Activated CD8-positive, alpha-beta memory T cell treated with anti-CD3 and anti-CD28 coated beads, Interleukin-2, amount 50 U/mL, for 1 hour (primary cell): ENCODE measurements at regions not wholly inside any gene's neighbourhood (a gene's known extent, or its start where the extent isn't known, plus 50 kb on each side); places are given as distances from the start of the nearest gene placed in this dataset.

Experiments used
- DNase-seq: peaks from one replicate; pipeline ENCODE4 v3.0.0-alpha.2; 2020; ENCODE audit errors: extremely low read depth

DNA sequence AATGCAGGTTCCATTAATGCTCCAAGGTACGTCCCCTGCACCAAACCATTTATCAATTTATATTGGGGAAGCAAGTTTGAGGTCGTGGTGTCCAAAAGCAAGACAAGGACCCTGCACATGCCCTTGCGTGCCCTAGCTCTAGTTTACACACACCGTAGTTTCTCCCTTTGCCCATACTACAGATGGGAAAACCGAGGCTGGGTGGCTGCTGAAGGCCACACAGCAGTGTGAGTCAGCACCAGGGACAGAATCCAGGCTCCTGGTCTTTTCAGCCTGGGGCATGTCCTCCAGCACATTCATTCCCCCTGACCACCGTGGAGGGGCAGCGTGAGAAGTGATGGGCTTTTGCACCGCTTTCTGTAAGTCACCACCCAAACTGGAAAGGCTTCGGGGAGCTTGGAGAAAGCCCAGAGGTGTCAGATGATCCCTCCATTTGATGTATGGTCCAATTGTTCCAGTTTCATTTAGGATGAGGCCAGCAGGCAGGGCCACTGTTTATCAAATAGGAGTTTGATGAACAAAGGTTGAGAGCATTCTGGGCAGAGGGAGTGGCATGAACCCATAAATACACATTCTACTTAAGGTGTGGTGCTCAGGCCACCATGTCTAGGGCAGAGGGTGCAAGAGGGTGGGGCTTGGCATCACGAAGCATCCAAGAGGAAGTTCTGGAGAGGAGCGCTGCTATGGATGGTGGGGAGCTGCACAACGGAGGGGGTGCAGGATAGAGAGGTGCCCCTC is 274.1 kb downstream of the HAUS1 start:
- DNase-seq, result no peak

DNA sequence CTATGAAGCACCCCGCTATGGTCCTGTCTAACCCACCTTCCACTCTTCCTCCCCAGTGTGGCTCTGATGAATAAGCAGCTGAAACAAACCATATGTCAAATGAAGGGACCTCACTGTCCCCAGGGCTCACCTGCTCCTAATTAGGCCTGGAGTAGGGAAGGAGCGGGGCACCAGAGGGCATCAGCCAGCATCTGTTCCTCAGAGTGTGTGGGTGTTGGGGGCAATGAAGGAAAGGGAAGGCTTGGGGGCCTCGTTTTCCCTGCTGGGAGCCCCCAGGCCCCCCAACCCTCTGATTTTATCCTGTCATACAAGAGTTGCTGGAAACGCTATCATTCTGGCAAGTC is 274.7 kb downstream of the HAUS1 start:
- no peak for DNase-seq

DNA sequence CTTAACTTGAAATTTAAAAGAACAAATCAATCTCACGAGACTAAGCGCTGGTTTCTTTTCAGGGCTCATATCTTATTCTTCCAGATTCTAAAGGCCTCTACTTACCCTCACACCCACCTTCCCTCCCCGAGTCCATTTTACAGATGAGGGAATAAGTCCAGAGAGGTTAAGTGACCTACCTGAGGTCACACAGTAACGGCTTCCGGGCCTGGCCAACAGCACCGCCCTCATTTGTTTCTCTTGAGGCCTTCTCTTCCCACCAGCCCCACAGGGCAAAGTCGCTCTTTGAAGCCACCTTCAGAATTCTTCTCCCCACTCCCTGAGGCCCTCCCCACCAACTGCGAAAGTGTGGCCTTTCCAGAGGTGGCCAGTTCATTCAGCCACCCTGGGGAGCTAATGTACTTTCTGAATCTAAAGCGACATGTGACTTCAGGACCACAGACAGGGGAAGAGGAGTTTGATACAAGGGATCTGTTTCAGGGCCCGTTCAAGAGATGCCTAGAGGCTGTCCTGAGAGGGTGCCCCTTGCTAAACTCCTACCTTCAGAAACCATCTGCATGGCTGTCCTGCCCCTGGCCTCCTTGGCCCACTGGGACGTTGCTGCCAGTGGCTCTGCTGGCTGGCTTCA is 275.3 kb downstream of the HAUS1 start:
- no peak for DNase-seq

DNA sequence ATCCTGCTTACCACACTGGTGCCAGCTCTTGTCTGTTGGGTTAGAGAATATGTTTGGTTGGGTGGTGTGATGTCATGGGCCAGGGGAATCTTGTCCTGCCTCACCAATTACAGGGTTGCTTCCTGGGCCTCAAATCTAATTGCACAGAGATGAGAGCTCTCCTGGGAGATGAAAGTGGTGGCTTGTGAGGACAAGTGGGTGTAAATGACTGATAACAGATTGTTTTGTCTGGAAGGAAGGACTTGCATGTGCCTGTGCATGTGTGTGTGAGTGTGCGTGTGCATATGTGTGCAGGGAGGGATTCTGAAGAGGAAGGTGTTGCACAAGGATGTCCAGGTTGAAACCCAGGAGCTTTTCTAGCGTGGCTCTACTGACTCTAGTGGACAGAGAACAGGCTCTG is 271.9 kb downstream of the LOXHD1 start:
- DNase-seq, result no peak

DNA sequence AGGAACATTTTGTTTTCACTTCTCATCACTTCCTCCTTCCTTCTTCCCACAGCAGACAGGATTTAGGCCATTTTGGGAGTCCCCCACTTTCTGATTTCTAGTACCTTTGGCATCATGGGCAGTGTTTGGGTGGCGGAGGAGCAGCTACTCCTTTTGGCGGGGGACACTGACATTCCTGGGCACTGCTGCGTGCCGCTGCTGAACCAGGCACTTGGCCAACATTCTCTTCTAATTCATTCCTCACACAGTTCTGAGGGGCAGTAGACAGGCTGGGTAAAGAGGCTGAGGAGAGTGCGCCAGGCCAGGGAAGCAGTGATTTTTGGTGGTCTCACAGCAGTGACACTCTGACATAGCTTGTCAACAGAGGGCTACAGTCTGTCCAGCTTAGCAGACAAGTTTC is 270.2 kb downstream of the LOXHD1 start:
- DNase-seq, result no peak

DNA sequence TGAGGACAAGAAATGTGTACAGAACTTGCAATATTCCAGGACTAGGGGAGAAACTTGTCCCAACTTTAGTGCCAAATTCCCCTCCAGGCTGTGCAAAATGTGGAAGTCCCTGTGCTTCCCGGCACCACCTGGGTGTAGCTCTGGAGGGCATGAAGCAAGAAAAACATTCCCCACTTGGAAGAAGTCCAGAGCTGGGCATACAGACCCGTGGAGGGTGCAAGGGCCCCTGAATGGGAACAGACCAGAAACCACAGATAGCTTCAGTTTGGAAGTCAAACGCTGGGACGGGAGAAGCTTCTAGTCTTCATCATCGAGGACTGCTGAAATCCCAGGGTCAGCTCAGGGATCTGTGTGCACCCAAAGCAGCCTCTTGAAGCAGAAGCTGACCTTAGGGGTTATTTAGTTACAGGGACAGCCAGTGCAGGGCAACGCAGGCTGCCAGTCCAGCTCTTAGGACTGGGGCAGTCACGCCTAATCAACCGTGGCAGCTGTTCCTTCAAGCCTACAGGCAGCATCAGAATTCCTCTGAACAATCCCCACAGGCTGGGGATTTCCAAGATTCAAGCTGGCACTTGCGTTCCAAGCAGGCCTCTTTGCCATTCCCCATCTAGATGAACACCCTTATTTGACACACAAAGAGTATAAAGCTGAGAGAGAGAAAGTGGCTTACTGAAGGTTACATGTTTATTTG is 269.4 kb downstream of the LOXHD1 start:
- DNase-seq, result no peak

DNA sequence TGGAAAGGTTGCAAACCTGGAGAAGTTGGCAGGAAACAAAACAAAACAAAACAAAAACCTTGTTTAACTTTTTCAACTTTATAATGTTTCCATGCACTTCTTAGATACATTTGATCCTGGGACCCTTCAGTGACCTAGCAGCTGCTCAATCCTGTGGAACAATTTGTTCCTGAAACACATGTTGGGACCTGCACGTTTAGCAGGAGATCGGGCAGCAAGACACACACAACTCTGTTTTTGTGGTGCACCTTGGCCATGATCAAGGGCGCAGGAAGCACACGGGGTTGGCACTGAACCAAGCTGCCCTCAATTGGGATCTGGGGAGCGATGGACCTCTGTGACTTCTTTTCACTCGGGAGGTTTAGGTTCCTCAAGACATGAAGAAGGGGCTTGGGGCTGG is 268.7 kb downstream of the LOXHD1 start:
- DNase-seq, result no peak

DNA sequence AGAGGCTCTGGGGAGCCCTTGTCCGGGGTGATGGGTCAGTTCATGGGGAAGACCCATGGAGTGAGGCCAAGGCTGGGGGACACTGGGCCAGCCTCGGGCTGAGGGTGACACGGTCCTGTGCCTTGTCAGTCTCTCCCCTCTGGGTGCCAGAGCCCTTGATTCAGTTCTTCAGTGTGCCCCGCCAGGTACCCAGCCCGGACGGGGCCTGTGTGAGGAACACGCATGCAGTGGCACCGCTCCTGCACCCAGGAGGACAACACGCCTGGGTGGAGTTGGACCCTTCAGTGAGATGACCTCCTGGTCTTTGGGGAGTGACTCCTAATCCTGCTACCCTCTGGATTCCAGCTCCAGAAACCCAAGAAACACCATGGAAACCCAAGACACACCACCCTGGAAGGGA is 264.4 kb downstream of the LOXHD1 start:
- DNase-seq, result no peak

DNA sequence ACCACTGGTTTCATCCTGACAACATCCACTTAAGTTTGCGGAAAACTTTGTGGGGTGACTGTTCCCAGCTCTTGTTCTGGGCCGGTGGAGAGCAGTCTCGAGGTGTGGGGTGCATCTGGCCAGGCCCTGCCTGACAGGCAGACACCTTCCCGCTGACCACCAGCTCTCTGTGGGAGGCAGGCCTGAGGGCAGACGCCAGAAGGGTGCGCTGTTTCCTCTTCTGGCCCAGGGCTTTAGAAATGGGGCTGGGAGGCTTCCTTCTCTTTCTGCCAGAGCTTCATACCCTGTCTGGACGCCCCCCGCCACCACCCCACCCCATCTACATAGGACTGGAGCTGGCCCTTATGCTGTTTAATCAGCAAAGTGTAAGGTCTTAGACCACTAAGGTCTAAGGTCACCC is 263.8 kb downstream of the LOXHD1 start:
- DNase-seq, result no peak

DNA sequence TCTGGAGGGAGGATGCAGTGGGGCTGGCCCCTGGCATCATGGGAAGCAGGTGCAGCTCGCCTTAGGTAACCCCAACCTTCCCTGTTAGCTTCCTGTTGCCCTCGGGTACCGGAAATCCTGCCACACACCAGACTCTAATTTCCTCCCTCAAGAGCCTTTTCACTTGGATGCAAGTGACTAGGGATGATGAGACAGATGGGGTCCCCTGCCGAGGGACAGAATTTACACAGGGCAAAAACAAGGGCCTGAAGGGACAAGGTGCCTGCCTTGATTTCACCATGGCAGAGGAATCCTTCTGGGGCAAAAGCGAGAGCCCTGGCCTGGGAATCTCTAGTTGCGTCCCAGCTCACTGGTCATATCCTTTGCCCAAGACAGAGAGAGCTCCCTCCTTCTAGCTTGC is 263.1 kb downstream of the LOXHD1 start:
- DNase-seq, result no peak

DNA sequence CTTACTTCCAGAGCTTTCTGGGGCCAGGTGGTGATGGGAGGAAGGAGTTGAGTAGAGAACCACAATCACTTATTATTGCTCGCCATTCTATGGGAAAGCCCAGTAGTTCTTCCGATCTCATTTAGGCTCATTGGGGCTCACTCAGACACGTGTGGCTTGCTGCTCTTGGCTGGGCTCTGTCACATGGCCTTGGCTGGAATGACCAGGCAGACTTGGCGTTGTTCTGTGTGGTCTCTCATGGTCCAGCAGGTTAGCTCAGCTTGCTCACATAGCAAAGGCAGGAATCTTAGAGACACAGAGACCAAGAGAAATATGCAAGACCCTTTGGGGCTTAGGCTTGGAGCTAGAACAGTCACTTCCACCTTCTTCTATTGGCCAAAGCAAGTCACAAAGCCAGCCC is 261.2 kb downstream of the LOXHD1 start:
- no peak for DNase-seq

DNA sequence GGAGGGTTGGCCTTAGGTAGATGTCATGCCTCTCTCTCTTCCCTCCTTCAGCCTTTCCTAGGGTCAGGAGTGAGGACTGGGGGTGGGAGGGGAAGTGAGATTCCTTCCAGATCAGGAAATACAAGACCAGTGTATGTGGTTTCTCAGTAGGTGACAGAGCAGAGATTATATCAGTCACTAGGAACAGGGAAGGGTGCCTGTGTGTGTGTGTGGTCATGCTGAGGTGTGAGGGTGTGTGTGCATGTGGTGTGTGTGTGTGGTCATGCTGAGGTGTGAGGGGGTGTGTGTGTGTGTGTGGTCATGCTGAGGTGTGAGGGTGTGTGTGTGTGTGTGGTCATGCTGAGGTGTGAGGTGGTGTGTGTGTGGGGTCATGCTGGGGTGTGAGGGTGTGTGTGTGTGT is 259.8 kb downstream of the LOXHD1 start:
- DNase-seq, result no peak

DNA sequence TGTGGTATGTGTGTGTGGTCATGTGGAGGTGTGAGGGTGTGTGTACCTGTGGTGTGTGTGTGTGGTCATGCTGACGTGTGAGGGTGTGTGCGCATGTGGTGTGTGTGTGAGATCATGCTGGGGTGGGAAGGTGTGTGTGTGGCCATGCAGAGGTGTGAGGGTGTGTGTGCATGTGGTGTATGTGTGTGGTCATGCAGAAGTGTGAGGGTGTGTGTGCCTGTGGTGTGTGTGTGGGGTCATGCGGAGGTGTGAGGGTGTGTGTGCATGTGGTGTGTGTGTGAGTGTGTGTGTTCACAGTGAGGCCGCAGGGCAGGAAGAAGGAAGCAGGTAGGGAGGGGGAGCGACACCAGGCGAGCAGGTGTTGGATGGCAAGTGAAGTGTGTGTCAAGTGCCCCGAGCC is 259.0 kb downstream of the LOXHD1 start:
- no peak for DNase-seq

DNA sequence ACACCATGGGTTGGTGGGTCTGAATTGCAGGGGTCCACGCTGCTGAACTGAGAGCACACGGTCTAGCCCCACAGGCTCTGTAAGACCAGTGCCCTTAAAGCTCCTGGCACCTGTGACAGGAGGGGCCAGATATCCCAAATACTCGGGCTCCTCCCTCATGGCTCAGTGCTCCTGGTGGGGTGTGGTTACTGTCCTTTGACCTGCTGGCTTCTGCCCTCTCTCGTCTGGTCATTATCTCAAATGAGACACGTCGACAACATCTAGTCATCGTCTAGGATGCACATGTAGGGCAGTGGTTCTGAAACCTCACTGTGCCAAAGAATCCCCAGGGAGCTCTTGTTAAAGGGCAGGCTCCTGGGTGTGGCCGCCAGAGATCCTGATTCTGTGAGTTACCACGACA is 258.4 kb downstream of the LOXHD1 start:
- DNase-seq, result no peak

DNA sequence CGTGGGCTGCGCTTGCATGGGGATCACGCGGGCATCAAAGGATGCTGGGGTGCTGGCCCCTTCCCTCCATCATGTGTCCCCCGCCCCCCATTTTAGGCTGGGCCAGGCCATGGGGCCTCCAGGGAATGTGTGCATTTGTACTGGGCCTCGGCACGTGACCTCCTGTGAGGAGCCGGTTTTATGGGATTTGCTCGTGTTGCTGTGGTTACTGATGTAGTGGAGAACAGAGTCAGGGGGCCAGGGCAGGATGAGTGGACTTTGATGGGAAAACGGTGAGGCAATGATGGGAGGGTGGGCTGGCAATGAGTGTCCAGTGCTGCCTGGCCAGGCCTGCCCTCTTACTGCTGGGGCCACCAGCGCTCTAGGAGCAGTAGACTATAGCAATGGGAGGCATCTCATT is 257.7 kb downstream of the LOXHD1 start:
- DNase-seq, result no peak

DNA sequence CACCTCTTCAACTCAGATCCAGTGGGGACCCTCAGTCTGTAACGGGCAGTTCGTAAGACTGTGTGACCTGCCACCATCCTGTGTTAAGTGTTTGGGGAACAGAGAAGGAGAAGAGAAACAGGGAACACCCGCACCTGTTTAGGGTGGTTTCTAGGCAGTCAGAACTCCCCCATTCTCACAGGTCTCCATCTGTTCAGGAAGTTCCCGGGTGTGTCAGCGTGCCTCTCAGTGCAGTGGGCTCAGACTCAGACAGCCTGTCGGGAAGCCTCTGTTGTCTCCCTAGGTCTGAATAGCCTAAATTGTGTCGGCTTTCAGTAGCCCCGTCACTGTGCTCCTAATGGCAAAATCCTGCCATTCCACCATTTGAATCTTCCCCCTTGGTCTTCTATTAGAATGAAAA is 256.6 kb downstream of the LOXHD1 start:
- DNase-seq, result no peak

DNA sequence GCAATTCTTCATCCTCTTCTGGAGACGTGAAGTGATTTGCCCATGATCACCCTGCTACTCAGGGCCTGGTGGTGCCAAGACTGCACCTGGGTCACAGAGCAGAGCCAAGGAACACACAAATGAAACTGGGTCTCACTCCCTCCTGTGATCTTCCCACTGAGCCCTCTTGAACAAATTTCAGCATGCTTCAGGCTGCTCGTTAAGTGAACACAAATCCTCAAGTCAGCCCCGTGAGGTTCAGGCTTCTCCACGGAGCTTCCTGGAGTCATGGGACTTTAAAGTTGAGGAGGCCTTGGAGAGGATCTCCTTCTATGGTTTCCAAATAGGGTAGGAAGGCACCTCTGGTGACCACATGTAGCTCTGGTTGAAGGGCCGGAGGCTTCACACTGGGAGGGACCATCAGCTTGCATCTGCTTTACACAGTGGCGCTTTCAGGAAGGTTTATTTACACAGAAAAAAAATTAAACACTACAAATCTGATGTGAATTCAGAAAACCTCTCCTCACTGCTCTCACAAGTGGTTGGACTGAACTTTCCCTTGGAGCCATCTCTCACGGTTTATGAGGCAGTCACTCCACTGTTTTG is 255.4 kb downstream of the LOXHD1 start:
- no peak for DNase-seq

DNA sequence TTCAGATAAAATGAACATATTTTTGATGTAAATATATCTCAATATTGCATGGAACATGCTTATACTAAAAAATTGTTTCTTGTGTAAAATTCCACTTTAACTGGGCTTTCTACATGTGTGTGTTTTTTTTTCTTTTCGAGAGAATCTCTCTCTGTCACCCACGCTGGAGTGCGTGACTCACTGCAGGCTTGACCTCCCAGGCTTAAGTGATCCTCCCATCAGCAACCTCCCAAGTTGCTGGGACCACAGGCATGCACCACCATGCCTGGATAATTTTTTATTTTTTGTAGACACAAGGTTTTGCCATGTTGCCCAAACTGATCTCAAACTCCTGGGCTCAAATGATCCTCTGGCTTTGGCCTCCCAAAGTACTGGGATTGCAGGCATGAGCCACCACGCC is 254.6 kb downstream of the LOXHD1 start:
- no peak for DNase-seq

DNA sequence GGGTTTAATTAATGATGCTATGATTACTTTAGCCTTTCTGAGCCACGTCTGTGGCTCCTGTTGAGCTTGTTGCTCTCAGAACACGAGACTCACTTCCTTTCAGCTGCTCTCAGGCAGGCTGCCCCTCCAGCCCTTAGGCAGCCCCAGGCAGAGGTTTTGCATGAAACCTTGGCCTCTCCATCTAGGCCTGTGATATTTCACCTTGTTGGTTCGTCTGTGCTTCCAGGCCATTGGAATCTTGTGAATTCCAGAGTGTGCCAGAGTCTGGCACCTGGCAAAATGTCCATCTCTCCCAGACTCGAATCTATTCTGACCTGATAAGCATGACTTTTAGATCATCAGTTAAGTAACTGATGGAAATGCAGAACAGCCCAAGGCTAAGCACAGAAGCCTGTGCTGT is 254.1 kb downstream of the LOXHD1 start:
- DNase-seq, result no peak

DNA sequence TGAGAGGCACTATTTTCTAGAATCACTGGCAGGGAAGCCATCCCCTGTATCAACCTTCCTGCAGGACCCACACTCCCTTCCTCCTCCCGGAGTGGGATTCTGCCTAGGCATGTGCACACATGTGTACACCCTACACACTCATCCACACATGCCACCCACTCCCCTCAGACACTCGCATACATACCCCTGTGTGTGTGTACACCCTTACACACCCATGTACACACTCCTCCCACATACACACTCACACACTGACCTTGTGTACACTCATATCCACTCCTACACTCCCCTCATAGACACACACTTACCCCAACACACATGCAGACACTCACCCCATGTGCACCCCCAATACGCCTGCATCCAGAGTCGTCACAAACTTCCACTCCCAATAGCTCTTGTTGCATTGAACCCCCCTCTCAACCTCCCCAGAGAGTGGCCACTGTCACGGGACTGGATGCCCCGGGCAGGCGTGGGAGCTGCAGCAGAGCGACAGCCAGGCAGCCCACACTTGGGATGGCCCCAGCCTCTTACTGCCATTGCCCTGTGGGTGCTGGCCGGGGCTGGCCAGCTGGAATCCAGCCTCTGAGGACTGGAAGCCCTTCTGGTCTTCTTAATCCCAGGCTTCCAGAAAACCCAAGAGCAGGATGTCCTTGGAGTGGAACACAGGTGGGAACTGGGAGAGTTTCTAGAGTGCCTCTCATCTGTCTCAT is 251.0 kb downstream of the LOXHD1 start:
- no peak for DNase-seq

DNA sequence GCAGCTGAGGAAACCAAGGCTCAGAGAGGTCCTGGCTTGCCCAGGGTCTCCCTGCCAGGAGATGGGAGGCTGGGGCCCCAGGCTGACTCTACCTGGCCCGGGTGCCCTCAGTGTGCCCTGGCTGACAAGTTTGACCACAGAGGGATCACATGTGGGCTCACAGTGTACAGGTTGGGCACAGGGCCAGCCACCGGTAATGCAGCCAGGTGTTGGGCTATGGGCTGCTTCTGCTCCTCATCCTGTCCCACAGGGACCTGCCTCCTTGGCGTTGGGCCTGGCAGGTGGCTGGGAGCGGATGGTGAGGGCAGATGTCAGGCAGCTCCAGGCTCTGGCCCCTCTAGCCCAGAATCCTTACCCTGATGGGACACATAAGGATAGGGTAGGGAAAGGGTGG is 250.5 kb downstream of the LOXHD1 start:
- no peak for DNase-seq

DNA sequence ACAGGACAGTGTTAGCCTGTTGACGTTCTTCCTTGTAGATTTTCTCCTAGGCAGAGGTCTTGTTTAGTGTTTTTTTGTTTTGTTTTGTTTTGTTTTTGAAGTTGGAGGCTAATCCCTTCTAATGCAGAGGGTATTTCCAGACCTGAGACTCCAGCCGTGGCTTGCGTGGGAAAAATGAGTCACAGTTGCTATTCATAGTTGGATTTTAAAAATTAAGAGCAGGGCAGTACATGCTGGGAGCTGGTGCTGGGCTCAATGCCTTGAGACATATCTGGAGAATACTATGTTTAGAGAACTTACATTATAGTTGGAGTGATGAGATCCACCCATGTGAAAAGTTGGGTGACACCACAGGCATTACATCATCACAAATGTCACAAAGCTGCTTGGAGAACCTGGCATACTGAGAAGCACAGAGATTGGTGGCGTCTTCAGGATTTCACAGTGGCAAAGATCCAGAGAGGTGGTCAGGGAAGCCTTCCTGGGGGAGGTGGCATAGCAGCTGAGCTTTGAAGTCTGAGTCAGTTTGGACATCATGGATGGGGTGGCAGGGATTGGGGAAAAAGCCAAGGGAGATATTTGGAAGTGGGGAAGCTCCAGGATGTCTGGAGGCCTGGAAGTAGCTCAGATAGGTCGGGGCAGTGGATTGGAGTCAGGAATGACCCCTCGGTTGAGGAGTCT is 249.4 kb downstream of the LOXHD1 start:
- DNase-seq, result no peak
